GM18873 (cell line): ENCODE measurements at regions not wholly inside any gene's neighbourhood (a gene's known extent, or its start where the extent isn't known, plus 50 kb on each side); places are given as distances from the start of the nearest gene placed in this dataset.
"Not testable (repeated sequence)": the region's sequence is repeated elsewhere in the genome, so short reads cannot be mapped to it uniquely, and the experiment has no call there.

Source experiments
- ATAC-seq: cut with Tn5 transposase; IDR thresholded peaks from one replicate; pipeline ENCODE4 v1.9.1; 2021; ENCODE audit warnings: mild to moderate bottlenecking, moderate library complexity, moderate number of reproducible peaks; ENCODE audit not compliant: unreplicated experiment, low FRiP score

DNA sequence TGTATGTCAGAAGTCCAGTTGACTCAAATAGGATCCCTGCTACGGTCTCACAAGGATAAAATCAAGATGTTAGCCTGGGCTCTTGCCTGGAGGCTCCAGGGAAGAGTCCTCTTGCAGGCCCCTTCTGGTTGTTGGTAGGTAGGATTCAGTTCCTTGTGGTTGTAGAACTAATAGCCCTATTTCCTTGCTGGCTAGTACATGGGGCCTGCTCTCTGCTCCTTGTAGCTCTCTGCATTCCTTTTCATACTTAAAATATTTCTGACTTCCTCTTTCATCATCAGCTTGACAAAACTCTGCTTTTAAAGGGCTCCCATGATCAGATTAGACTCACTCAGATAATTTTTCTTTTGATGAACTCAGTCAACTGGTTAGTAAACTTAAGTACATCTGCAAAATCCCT, 756.7 kb downstream of the GATA3 start:
- ATAC-seq: no peak

DNA sequence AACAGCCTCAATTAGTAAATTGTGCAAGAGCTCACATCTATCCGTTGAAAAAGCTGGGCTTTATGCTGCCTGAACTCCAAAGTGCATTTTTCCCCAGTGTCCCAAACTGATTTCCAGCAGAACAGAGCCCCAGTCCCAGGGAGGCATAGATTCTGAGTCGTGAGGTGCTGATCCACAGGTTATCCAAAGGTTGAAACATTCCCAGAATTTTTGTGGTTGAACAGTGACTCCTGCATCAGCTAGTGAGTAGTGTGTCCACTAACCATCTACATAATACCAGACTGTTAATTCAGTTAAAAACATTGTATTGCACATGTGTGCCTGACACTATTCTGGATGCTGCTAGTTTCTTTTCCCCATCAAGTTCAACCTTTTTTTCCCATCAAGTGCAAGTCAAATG, 761.5 kb downstream of the GATA3 start:
- ATAC-seq: no peak

GRCh38 chr10:8817299-8817698, 762.8 kb downstream of the GATA3 start:
- ATAC-seq: no peak

GRCh38 chr10:8825611-8826010, 771.1 kb downstream of the GATA3 start:
- no peak for ATAC-seq

DNA sequence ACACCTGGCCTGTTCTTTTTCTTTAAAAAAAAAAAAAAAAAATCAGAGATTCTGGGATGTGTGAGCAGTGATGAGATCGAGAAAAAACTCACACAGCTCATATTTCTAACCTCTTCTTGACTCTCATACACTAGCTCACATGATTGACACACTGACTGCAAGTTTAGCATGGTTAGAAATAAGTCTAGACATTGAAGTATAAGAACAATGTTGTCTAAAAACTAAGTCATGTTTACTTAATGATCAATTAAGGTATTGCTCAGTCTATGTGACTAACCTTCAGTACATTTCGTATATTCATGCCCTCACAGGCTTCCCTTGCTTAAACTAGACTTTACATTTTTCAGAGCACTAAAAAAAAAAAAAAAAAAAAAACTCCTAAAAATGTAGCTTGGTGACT, 775.1 kb downstream of the GATA3 start:
- ATAC-seq: no peak

- no peak for ATAC-seq
Observed at GRCh38 chr10:8830048-8830447, 775.6 kb downstream of the GATA3 start.

GRCh38 chr10:8830876-8831275, 776.4 kb downstream of the GATA3 start:
- ATAC-seq: no peak

DNA sequence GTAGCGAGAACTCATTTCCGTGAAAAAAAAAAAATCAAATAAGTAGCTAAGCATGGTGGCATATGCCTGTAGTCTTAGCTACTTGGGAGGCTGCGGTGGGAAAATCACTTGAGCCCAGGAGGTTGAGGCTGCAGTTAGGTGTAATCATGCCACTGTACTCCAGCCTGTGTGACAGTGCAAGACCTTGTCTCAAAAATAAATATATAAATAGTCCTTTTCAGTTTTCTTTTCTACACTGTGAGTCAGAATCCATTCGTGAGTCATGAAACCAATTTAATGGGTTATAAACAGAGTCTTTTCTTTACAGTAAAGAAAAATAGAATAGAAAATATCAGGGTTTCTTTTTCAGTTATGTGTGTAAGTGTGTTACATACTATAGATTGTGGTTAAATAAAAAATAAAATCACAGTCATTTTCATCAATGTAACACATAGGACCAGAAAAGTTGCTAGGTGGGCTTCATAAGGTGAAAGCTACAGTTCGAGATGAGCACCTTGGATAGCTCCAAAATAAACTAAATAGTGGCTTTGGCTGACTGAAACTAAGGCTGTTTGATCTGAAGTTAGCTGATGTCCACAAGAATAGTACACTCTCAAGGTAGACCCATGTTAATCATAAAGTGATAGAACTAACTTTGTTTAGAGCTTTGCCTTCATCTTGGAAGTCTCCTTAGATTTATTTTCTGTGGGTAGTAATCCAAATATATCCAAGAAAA, 781.1 kb downstream of the GATA3 start:
- ATAC-seq: no peak

- ATAC-seq: no peak
Observed at GRCh38 chr10:8840356-8840755, 785.9 kb downstream of the GATA3 start.

GRCh38 chr10:8844141-8844540, 789.7 kb downstream of the GATA3 start:
- no peak for ATAC-seq

DNA sequence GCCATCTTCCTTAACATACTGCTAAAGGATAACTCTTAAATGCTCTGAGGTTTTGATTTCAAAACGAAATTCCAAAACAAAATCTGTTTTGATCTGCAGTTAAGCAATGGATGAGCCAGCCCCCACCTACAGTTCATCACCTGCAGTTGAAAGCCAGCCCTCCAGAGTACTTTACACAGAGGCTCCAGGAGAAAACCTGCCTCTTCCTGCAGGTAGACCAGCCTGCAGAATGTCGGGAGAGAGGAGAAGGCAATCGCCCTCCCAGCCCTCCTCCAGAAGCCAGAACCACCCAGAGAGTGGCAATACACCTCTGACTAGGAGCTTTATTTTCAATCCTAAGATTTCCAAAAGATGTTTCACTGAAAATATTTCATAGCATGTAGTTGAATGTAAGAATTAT, 798.1 kb downstream of the GATA3 start:
- no peak for ATAC-seq

DNA sequence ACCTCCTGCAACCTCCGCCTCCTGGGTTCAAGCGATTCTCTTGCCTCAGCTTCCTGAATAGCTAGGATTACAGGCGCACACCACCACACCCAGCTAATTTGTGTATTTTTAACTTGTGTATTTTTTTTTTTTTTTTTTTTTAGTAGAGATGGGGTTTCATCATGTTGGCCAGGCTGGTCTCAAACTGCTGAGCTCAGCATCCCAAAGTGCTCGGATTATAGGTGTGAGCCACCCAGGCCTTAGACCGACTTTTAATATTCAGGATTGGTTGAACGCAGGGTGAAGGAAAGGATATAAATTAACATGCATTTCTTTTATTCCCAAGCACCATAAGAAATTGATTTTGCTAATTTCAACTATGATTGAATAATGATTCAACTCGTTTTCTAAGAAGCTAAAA, 798.6 kb downstream of the GATA3 start:
- ATAC-seq: no peak

DNA sequence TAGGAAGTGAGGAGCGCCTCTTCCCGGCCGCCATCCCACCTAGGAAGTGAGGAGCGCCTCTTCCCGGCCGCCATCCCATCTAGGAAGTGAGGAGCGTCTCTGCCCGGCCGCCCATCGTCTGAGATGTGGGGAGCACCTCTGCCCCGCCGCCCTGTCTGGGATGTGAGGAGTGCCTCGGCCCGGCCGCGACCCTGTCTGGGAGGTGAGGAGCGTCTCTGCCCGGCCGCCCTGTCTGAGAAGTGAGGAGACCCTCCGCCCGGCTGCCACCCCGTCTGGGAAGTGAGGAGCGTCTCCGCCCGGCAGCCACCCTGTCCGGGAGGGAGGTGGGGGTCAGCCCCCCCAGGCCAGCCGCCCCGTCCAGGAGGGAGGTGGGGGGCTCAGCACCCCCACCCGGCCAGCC, 814.4 kb downstream of the GATA3 start:
- ATAC-seq: not testable (repeated sequence)

DNA sequence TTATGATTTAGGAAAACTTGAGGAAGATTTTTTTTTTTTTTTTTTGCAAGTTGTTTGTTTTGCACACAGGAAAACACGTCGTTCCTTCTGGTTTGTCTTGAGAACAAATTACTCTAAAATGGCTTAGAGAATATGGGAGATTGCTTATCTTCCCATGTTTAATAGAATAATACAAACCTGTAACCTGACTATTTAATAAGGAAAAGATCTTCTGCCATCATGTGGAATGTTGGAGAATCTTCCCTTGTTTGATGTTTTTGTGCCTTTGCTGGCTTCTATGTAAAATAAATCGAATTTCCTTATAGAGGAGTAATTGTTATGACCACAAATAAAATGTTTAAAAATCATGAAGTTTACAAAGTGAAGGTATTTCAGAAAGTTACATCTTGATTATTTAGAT, 818.8 kb downstream of the GATA3 start:
- no peak for ATAC-seq

- ATAC-seq: no peak
Observed at GRCh38 chr10:8874268-8874667, 819.8 kb downstream of the GATA3 start.

DNA sequence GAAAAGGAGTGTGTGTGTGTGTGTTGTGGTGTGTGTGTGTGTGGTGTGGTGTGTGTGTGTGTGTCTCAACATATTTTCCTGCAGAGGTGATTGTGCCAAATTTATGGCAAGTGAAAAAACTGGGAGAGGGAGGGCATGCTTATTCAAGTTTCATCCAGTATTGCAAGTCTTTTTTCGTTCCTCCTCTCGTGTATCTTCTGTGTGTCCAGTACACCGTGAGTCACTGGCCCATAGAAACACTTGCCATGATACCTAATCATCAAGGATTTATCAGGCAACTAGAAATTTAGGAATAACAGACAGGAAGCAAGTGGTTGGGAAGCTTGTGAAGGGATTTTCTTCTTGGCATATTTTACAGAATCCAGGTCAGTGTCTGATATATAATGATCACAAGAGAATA, 820.5 kb downstream of the GATA3 start:
- ATAC-seq: no peak

GRCh38 chr10:8876171-8876570, 821.7 kb downstream of the GATA3 start:
- ATAC-seq: no peak

DNA sequence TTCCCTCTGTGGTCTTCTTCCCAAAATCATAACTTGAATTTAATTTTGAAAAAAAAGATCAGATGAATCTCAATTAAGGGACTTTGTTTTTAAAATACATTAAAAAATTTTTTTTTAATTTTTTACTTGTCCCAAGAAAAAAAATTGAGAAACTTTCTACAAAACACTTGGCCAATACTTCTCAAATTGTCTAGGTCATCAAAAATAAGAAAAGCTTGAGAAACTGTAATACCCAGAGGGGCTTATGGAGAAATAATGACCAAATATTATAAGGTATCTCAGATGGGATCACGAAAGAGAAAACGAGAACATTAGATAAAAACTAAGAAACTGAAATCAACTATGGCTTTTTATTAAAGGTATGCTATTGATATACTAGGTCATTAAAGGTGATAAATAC, 835.0 kb downstream of the GATA3 start:
- no peak for ATAC-seq

- no peak for ATAC-seq
Observed at GRCh38 chr10:8893102-8893501, 838.6 kb downstream of the GATA3 start.

GRCh38 chr10:8894148-8894547, 839.7 kb downstream of the GATA3 start:
- ATAC-seq: no peak

DNA sequence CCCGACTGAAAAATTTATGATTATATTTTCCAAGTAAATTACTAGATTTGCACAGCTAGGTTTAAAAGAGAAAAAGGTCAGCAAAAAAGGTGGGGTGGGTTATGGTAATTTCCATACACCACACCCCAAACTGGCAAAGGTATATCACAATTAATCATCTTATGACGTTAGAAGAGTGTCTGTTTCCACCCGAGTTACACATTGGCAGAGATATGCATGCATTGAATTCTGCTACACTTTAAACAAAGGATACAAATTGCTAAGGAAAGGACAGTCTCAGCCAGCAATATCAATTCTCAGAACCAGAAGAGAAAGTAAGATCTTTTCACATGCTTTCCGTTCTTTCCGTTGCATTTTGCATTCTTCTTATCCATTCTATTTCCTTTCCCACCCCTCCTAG, 843.3 kb downstream of the GATA3 start:
- ATAC-seq: no peak

GRCh38 chr10:8898745-8899330, 844.4 kb downstream of the GATA3 start:
- no peak for ATAC-seq

- no peak for ATAC-seq
Observed at GRCh38 chr10:8902926-8903325, 848.4 kb downstream of the GATA3 start.
